AG09309 (cell line): ENCODE measurements at regions not wholly inside any gene's neighbourhood (a gene's known extent, or its start where the extent isn't known, plus 50 kb on each side); places are given as distances from the start of the nearest gene placed in this dataset.

ENCODE experiments used
- DNase-seq: peaks from one replicate; pipeline ENCODE4 v3.0.0-alpha.2; 2010; ENCODE audit warnings: low read depth
- H3K4me3 ChIP-seq: 2 replicates; pipeline ENCODE4 v1.5.1; 2011; ENCODE audit warnings: mild to moderate bottlenecking, low read depth, low read length, moderate library complexity; ENCODE audit not compliant: control insufficient read depth
- TF ChIP-seq, protein P1 (sequence below): IDR thresholded peaks from 2 replicates; pipeline ENCODE4 v1.5.1; 2011; ENCODE audit warnings: mild to moderate bottlenecking, low read depth, low read length, inconsistent platforms; ENCODE audit not compliant: insufficient read depth, control insufficient read depth; ENCODE audit errors: missing control alignments

DNA sequence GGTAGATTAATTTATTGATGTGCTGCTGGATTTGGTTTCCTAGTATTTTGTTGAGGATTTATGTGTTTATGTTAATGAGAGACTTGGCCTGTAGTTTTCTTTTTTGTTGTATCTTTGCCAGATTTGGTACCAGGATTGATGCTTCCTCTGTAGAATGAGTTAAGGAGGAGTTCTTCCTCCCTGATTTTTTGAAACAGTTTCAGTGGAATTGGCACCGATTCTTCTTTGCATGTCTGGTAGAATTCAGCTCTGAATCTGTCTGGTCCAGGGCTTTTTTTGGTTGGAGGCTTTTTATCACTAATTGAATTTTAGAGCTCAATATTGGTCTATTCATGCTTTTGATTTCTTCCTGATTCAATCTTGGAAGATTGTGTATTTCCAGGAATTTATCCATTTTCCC lies 174.0 kb upstream of the NDST4 start:
- DNase-seq: no peak
- no peak overlapping the region for H3K4me3 ChIP-seq
- TF ChIP-seq, protein P1, sequence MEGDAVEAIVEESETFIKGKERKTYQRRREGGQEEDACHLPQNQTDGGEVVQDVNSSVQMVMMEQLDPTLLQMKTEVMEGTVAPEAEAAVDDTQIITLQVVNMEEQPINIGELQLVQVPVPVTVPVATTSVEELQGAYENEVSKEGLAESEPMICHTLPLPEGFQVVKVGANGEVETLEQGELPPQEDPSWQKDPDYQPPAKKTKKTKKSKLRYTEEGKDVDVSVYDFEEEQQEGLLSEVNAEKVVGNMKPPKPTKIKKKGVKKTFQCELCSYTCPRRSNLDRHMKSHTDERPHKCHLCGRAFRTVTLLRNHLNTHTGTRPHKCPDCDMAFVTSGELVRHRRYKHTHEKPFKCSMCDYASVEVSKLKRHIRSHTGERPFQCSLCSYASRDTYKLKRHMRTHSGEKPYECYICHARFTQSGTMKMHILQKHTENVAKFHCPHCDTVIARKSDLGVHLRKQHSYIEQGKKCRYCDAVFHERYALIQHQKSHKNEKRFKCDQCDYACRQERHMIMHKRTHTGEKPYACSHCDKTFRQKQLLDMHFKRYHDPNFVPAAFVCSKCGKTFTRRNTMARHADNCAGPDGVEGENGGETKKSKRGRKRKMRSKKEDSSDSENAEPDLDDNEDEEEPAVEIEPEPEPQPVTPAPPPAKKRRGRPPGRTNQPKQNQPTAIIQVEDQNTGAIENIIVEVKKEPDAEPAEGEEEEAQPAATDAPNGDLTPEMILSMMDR: no peak

DNA sequence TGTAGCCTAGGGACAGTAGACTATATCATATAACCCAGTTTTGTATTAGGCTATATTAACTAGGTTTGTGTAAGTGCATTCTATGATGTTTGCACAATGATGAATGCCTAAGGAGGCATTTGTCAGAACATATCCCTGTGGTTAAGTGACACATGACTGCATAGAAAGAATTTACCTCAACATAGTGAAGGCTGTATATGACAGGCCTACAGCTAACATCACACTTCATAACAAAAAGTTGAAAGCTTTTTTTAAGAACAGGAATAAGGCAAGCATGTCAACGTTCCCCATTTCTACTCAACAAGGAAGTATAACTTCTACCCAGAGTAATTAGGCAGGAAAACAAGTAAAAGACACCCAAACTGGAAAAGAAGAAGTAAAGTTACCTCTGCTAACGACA lies 165.9 kb upstream of the NDST4 start:
- no peak for DNase-seq
- H3K4me3 ChIP-seq: no peak overlapping the region
- TF ChIP-seq, protein P1: no peak

DNA sequence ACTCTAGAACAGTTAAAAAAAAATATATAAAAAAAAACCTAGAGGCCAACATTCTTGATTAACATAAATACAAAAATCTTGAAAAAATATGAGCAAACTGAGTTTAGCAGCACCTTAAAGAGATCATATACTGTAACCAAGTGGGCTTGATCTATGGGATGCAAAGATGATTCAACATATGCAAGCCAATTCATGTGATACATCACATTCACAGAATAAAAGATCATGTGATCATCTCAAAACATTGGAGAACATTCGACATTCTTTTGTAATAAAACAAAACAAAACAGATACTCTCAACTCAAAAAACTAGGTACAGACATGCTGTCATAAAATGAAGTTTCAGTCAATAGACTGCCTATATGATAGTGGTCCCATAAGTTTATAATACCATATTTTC lies 165.4 kb upstream of the NDST4 start:
- H3K4me3 ChIP-seq: no peak overlapping the region
- TF ChIP-seq, protein P1: no peak
- no peak for DNase-seq

DNA sequence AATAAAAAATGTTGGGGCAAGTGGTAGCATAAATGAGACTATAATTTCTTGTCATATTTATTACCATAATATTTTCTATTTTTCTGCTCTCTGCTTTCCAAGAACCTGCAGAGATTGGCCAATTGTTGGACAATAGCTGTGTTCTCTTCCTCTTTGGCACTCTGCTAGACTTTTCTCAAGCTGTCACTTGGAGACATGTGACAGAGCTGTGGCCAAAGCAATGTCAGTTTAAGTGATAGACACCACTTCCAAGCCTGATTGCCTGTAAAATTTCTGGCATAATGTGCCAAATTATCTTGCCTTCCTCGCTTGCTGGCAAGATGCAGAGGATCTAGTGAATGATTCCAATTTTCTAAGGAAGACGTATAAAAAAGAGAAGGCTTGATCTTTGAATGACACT lies 162.2 kb upstream of the NDST4 start:
- TF ChIP-seq, protein P1: no peak
- DNase-seq: no peak
- H3K4me3 ChIP-seq: no peak overlapping the region

DNA sequence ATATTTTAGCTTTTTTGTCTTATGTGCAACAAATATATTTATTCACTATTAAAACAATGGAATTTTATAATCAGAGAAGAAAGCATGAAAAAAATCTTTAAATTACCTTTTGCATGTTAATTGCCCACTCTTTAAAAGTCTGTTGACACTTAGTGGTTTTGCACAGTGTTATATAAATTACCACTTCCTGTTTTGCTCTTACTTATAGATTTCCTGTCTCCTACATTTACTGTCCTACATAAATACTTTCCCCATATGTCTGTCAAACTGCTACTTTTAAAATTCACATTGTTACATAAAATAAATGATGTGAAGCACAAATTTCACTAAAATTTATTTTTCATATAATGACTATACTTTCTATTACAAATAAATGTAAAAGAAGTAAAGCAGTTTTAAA lies 161.1 kb upstream of the NDST4 start:
- no peak overlapping the region for H3K4me3 ChIP-seq
- TF ChIP-seq, protein P1: no peak
- no peak for DNase-seq

DNA sequence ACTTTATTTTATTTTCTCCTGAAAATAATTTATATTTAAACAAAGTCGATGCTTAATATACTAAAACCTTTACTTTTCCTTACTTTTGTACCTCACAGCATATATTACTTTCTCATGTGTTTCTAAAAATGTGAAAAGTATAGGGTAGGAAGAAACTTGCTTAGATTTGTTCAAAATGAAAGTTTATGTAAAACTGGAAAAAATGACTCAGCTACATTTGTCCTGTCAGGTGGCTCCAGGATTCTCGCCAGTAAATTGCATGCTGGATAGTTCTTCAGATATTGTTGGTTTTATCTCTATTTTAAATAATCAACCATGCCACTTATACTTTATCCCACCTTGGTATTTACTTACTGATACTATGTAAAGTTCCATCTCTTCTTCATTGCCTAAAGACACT lies 159.2 kb upstream of the NDST4 start:
- TF ChIP-seq, protein P1: no peak
- DNase-seq: no peak
- no peak overlapping the region for H3K4me3 ChIP-seq

DNA sequence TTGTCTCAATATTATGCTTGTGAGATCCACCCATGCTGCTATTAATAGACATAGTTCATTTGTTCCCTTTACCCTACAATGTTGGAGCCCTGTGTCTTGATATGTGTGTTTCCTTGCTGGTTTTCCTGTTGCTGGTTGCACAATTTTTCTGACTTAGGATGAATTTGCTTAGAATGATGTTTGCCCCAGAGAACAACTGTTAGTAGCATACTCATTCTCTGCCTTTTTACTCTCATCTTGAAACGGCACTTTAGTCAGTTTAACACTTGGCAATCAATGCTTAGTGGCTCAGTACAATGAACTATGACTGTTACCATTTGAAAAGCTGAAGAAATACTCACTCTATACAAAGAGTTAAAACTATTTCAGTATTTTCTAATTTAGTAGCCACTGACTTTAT lies 158.8 kb upstream of the NDST4 start:
- DNase-seq: no peak
- no peak overlapping the region for H3K4me3 ChIP-seq

More for the DNA sequence above, 158.8 kb upstream of the NDST4 start:
- TF ChIP-seq, protein P1: no peak
